HEK293 (cell line): ENCODE measurements at regions not wholly inside any gene's neighbourhood (a gene's known extent, or its start where the extent isn't known, plus 50 kb on each side); places are given as distances from the start of the nearest gene placed in this dataset.

Experiments
- CTCF ChIA-PET: fragments of 350-600 bp; formaldehyde crosslinking; extraction: SDS; loops from one replicate; lab custom pipeline; 2021; ENCODE audit warnings: antibody characterized with exemption; lab: Yijun Ruan, JAX
- POLR2A ChIA-PET: fragments of 300-600 bp; formaldehyde crosslinking; extraction: SDS; loops from one replicate; lab custom pipeline; 2020; ENCODE audit warnings: antibody characterized with exemption, inconsistent platforms; lab: Yijun Ruan, JAX
- H3K27ac ChIP-seq: fragments of 200-500 bp; sonication (Bioruptor generic); 2 replicates; pipeline ENCODE4 v1.5.1; 2014; ENCODE audit warnings: low read depth, low read length, control low read depth, inconsistent platforms; ENCODE audit errors: extremely low read depth
- H3K36me3 ChIP-seq, 2 experiments: fragments of 200-500 bp in 1 of 2; sonication (Bioruptor generic) in 1 of 2; 1 replicate in 1 of 2; 2 replicates in 1 of 2; pipeline ENCODE4 v1.5.1; 2014 to 2017; ENCODE audit warnings: inconsistent platforms in 2 of 2, low read length in 2 of 2; ENCODE audit not compliant: control insufficient read depth in 2 of 2, insufficient read depth in 1 of 2
- H3K4me1 ChIP-seq: fragments of 200-500 bp; sonication (Bioruptor generic); 2 replicates; pipeline ENCODE4 v1.5.1; 2014; ENCODE audit warnings: mild to moderate bottlenecking, low read length, inconsistent platforms; ENCODE audit not compliant: control insufficient read depth, insufficient read depth
- H3K4me3 ChIP-seq: 2 replicates; pipeline ENCODE4 v1.5.1; 2011; ENCODE audit warnings: low read depth, mild to moderate bottlenecking, control low read depth, low read length, moderate library complexity
- H3K9me3 ChIP-seq: fragments of 200-500 bp; sonication (Bioruptor generic); 2 replicates; pipeline ENCODE4 v1.5.1; 2014; ENCODE audit warnings: low read depth, low read length, inconsistent platforms; ENCODE audit not compliant: control insufficient read depth, insufficient read depth
- AEBP2 ChIP-seq: fragments of 450-650 bp; formaldehyde crosslinking; IDR thresholded peaks from 2 replicates; pipeline ENCODE4 v1.5.1; 2016; ENCODE audit warnings: missing biosample characterization, missing genetic modification characterization, borderline replicate concordance
- GLIS1 ChIP-seq: fragments of 450-650 bp; formaldehyde crosslinking; IDR thresholded peaks from 2 replicates; pipeline ENCODE4 v1.5.1; 2016; ENCODE audit warnings: missing biosample characterization, missing genetic modification characterization
- KLF16 ChIP-seq: fragments of 450-650 bp; formaldehyde crosslinking; IDR thresholded peaks from 2 replicates; pipeline ENCODE4 v1.5.1; 2017; ENCODE audit warnings: missing biosample characterization, missing genetic modification characterization
- OVOL3 ChIP-seq: fragments of 450-650 bp; formaldehyde crosslinking; IDR thresholded peaks from 2 replicates; pipeline ENCODE4 v1.5.1; 2016; ENCODE audit warnings: missing biosample characterization, missing genetic modification characterization
- TCF7L2 ChIP-seq: IDR thresholded peaks from 2 replicates; pipeline ENCODE4 v1.6.1; 2011; ENCODE audit warnings: low read depth, mild to moderate bottlenecking, inconsistent platforms, low read length, moderate library complexity, borderline replicate concordance
- YY2 ChIP-seq: fragments of 450-650 bp; formaldehyde crosslinking; IDR thresholded peaks from 2 replicates; pipeline ENCODE4 v1.5.1; 2016; ENCODE audit warnings: missing biosample characterization, missing genetic modification characterization
- ZBTB48 ChIP-seq: fragments of 450-650 bp; formaldehyde crosslinking; IDR thresholded peaks from 2 replicates; pipeline ENCODE4 v1.5.1; 2016; ENCODE audit warnings: missing biosample characterization, missing genetic modification characterization
- ZNF10 ChIP-seq: fragments of 450-650 bp; formaldehyde crosslinking; IDR thresholded peaks from 2 replicates; pipeline ENCODE4 v1.5.1; 2017; ENCODE audit warnings: missing biosample characterization, missing genetic modification characterization
- ZNF155 ChIP-seq: fragments of 450-650 bp; formaldehyde crosslinking; IDR thresholded peaks from 2 replicates; pipeline ENCODE4 v1.5.1; 2016; ENCODE audit warnings: missing biosample characterization, missing genetic modification characterization
- ZNF175 ChIP-seq: fragments of 450-650 bp; formaldehyde crosslinking; IDR thresholded peaks from 2 replicates; pipeline ENCODE4 v1.5.1; 2016; ENCODE audit warnings: missing biosample characterization, missing genetic modification characterization
- ZNF2 ChIP-seq: fragments of 450-650 bp; formaldehyde crosslinking; IDR thresholded peaks from 2 replicates; pipeline ENCODE4 v1.5.1; 2016; ENCODE audit warnings: missing biosample characterization, missing genetic modification characterization
- ZNF280C ChIP-seq: fragments of 450-650 bp; formaldehyde crosslinking; IDR thresholded peaks from 2 replicates; pipeline ENCODE4 v1.5.1; 2016; ENCODE audit warnings: missing biosample characterization, missing genetic modification characterization
- ZNF354C ChIP-seq: fragments of 450-650 bp; formaldehyde crosslinking; IDR thresholded peaks from 2 replicates; pipeline ENCODE4 v1.5.1; 2016; ENCODE audit warnings: missing biosample characterization, missing genetic modification characterization, low read depth, borderline replicate concordance
- ZNF530 ChIP-seq: fragments of 450-650 bp; formaldehyde crosslinking; IDR thresholded peaks from 2 replicates; pipeline ENCODE4 v1.5.1; 2016; ENCODE audit warnings: low read depth, missing biosample characterization, missing genetic modification characterization
- ZNF596 ChIP-seq: fragments of 450-650 bp; IDR thresholded peaks from 2 replicates; pipeline ENCODE4 v1.5.0; 2018; ENCODE audit warnings: missing biosample characterization, mild to moderate bottlenecking, missing genetic modification characterization, moderate library complexity
- ZNF654 ChIP-seq: fragments of 450-650 bp; formaldehyde crosslinking; IDR thresholded peaks from 2 replicates; pipeline ENCODE4 v1.5.1; 2016; ENCODE audit warnings: low read depth, missing biosample characterization, missing genetic modification characterization
- ZNF677 ChIP-seq: fragments of 450-650 bp; IDR thresholded peaks from 2 replicates; pipeline ENCODE4 v1.5.0; 2018; ENCODE audit warnings: missing biosample characterization, mild to moderate bottlenecking, missing genetic modification characterization, moderate library complexity
- ZNF76 ChIP-seq: fragments of 450-650 bp; formaldehyde crosslinking; IDR thresholded peaks from 2 replicates; pipeline ENCODE4; 2016; ENCODE audit warnings: low read depth, missing biosample characterization, missing genetic modification characterization, borderline replicate concordance
- ZSCAN23 ChIP-seq: fragments of 450-650 bp; formaldehyde crosslinking; IDR thresholded peaks from 2 replicates; pipeline ENCODE4 v1.5.1; 2016; ENCODE audit warnings: missing biosample characterization, missing genetic modification characterization
- TF ChIP-seq, protein P1 (sequence below): fragments of 450-650 bp; formaldehyde crosslinking; IDR thresholded peaks from 2 replicates; pipeline ENCODE4 v1.5.1; 2016; ENCODE audit warnings: missing biosample characterization, missing genetic modification characterization, borderline replicate concordance
- TF ChIP-seq, protein P2 (sequence below): fragments of 450-650 bp; formaldehyde crosslinking; IDR thresholded peaks from 2 replicates; pipeline ENCODE4 v1.5.1; 2017; ENCODE audit warnings: missing biosample characterization, missing genetic modification characterization
- TF ChIP-seq, protein P3 (sequence below): fragments of 450-650 bp; formaldehyde crosslinking; IDR thresholded peaks from 2 replicates; pipeline ENCODE4 v1.5.1; 2017; ENCODE audit warnings: missing biosample characterization, mild to moderate bottlenecking, missing genetic modification characterization, moderate library complexity
- TF ChIP-seq, protein P4 (sequence below): fragments of 450-650 bp; formaldehyde crosslinking; IDR thresholded peaks from 2 replicates; pipeline ENCODE4 v1.5.1; 2016; ENCODE audit warnings: missing biosample characterization, missing genetic modification characterization

DNA sequence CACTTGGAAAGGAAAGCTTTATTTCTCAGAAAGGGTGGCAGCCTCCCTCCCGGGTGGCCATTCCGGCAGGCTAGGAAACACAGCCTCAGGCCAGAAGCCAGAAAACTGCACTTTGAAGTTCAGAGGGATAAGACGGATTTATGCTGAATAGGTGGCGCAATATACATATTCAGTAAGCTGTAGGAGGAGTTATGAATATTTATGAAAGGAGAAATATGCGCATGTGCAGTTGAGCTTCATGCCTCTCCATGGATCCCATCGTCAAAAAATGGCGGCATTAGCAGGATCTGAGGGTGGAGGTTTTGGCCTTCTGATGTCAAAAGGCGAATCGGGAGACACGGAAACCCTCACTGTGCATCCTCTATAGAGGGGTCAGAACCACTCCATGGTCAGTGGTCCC is 82.3 kb downstream of the KATNIP start (continued):
- TF ChIP-seq ZBTB48 (no peak), ZSCAN23 (no peak), ZNF280C (no peak), KLF16 (tag by site-specific recombination) (no peak), ZNF76 (tag by site-specific recombination) (no peak)
- TF ChIP-seq, protein P1, sequence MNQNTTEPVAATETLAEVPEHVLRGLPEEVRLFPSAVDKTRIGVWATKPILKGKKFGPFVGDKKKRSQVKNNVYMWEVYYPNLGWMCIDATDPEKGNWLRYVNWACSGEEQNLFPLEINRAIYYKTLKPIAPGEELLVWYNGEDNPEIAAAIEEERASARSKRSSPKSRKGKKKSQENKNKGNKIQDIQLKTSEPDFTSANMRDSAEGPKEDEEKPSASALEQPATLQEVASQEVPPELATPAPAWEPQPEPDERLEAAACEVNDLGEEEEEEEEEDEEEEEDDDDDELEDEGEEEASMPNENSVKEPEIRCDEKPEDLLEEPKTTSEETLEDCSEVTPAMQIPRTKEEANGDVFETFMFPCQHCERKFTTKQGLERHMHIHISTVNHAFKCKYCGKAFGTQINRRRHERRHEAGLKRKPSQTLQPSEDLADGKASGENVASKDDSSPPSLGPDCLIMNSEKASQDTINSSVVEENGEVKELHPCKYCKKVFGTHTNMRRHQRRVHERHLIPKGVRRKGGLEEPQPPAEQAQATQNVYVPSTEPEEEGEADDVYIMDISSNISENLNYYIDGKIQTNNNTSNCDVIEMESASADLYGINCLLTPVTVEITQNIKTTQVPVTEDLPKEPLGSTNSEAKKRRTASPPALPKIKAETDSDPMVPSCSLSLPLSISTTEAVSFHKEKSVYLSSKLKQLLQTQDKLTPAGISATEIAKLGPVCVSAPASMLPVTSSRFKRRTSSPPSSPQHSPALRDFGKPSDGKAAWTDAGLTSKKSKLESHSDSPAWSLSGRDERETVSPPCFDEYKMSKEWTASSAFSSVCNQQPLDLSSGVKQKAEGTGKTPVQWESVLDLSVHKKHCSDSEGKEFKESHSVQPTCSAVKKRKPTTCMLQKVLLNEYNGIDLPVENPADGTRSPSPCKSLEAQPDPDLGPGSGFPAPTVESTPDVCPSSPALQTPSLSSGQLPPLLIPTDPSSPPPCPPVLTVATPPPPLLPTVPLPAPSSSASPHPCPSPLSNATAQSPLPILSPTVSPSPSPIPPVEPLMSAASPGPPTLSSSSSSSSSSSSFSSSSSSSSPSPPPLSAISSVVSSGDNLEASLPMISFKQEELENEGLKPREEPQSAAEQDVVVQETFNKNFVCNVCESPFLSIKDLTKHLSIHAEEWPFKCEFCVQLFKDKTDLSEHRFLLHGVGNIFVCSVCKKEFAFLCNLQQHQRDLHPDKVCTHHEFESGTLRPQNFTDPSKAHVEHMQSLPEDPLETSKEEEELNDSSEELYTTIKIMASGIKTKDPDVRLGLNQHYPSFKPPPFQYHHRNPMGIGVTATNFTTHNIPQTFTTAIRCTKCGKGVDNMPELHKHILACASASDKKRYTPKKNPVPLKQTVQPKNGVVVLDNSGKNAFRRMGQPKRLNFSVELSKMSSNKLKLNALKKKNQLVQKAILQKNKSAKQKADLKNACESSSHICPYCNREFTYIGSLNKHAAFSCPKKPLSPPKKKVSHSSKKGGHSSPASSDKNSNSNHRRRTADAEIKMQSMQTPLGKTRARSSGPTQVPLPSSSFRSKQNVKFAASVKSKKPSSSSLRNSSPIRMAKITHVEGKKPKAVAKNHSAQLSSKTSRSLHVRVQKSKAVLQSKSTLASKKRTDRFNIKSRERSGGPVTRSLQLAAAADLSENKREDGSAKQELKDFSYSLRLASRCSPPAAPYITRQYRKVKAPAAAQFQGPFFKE (tag by site-specific recombination), result no peak
- TF ChIP-seq, protein P2, sequence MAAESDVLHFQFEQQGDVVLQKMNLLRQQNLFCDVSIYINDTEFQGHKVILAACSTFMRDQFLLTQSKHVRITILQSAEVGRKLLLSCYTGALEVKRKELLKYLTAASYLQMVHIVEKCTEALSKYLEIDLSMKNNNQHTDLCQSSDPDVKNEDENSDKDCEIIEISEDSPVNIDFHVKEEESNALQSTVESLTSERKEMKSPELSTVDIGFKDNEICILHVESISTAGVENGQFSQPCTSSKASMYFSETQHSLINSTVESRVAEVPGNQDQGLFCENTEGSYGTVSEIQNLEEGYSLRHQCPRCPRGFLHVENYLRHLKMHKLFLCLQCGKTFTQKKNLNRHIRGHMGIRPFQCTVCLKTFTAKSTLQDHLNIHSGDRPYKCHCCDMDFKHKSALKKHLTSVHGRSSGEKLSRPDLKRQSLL (tag by site-specific recombination), result no peak

- H3K4me3 ChIP-seq, result no peak overlapping the region
- no peak for TF ChIP-seq ZNF2 (tag by site-specific recombination)
- TF ChIP-seq, protein P3, sequence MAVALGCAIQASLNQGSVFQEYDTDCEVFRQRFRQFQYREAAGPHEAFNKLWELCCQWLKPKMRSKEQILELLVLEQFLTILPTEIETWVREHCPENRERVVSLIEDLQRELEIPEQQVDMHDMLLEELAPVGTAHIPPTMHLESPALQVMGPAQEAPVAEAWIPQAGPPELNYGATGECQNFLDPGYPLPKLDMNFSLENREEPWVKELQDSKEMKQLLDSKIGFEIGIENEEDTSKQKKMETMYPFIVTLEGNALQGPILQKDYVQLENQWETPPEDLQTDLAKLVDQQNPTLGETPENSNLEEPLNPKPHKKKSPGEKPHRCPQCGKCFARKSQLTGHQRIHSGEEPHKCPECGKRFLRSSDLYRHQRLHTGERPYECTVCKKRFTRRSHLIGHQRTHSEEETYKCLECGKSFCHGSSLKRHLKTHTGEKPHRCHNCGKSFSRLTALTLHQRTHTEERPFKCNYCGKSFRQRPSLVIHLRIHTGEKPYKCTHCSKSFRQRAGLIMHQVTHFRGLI (tag by site-specific recombination), result no peak
- no peak for TF ChIP-seq YY2
- no peak for TF ChIP-seq ZNF654 (tag by site-specific recombination)
- TF ChIP-seq ZNF677 (tag by site-specific recombination), result no peak
- TF ChIP-seq ZNF10 (tag by site-specific recombination), result no peak
- TF ChIP-seq, protein P4, sequence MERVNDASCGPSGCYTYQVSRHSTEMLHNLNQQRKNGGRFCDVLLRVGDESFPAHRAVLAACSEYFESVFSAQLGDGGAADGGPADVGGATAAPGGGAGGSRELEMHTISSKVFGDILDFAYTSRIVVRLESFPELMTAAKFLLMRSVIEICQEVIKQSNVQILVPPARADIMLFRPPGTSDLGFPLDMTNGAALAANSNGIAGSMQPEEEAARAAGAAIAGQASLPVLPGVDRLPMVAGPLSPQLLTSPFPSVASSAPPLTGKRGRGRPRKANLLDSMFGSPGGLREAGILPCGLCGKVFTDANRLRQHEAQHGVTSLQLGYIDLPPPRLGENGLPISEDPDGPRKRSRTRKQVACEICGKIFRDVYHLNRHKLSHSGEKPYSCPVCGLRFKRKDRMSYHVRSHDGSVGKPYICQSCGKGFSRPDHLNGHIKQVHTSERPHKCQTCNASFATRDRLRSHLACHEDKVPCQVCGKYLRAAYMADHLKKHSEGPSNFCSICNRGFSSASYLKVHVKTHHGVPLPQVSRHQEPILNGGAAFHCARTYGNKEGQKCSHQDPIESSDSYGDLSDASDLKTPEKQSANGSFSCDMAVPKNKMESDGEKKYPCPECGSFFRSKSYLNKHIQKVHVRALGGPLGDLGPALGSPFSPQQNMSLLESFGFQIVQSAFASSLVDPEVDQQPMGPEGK, result no peak
- TF ChIP-seq ZNF354C (tag by site-specific recombination), result no peak
- no peak for TF ChIP-seq OVOL3 (tag by site-specific recombination)
- no peak for TF ChIP-seq ZNF155 (tag by site-specific recombination)
- no peak for TF ChIP-seq GLIS1 (tag by site-specific recombination)
- no peak for TF ChIP-seq ZNF175 (tag by site-specific recombination)
- TF ChIP-seq TCF7L2, result no peak
- TF ChIP-seq ZNF596 (tag by site-specific recombination), result no peak
- TF ChIP-seq AEBP2, result no peak
- no peak for TF ChIP-seq ZNF530 (tag by site-specific recombination)
- no peaks in the 10 kb centered on the region for H3K9me3 ChIP-seq
- H3K36me3 ChIP-seq, result peaks cover 0 to 4% of the 10 kb centered on the region in 2 experiments; a peak in 2 of 3 replicates
- CTCF ChIA-PET, result interaction anchor here (0.9 kb wide), 1 partner anchor 437 kb away, joined by 3 read pairs; no protein-coding TSS in a partner anchor
- H3K27ac ChIP-seq, result no peak overlapping the region
- POLR2A ChIA-PET, result no interaction called here
- no peaks in the 10 kb centered on the region for H3K4me1 ChIP-seq
Measured at GRCh38 chr16:27633221-27633620, 83.3 kb downstream of the KATNIP start.
